ENCODE measurements at regions not wholly inside any gene's neighbourhood (a gene's known extent, or its start where the extent isn't known, plus 50 kb on each side); places are given as distances from the start of the nearest gene placed in this dataset.

- TF ChIP-seq CTCF (IDR thresholded peaks at IDR 0.05) (no peak), EZH2 (IDR thresholded peaks at IDR 0.05; ENCODE audit: borderline replicate concordance, insufficient read depth, low read depth, low read length, poor library complexity, severe bottlenecking) (no peak)
These were observed 287.0 kb downstream of the MDFIC start for GRCh38 chr7:115208710-115209560.
